Endothelial cell of umbilical vein (primary cell): ENCODE measurements at regions not wholly inside any gene's neighbourhood (a gene's known extent, or its start where the extent isn't known, plus 50 kb on each side); places are given as distances from the start of the nearest gene placed in this dataset.

Experiments used
- BruUV-seq: library from RNA; stranded (reverse); fragments of 400-500 nt; replicated peaks from 2 replicates; lab custom pipeline; 2021; lab: Mats Ljungman, UMichigan
- CTCF ChIA-PET: fragments of 300-600, 350-600 bp; sonication (Branson Sonifier 250); formaldehyde crosslinking; loops from one replicate; lab custom pipeline; 2021; ENCODE audit warnings: antibody characterized with exemption, inconsistent platforms; lab: Charles Lee
- POLR2A ChIA-PET: fragments of 300-600, 350-600 bp; sonication (Branson Sonifier 250); formaldehyde crosslinking; loops from one replicate; lab custom pipeline; 2021; ENCODE audit warnings: antibody characterized with exemption, inconsistent platforms; lab: Charles Lee
- DNase-seq: peaks from one replicate; pipeline ENCODE4 v3.0.0-alpha.2; 2011; ENCODE audit warnings: low read depth, low spot score
- FAIRE-seq: peaks from 2 replicates; lab custom pipeline; 2011; peaks lifted over from hg19 to GRCh38; lab: Jason Lieb, UNC
- H2AFZ ChIP-seq: 2 replicates; pipeline ENCODE4 v1.6.0; 2012; ENCODE audit warnings: low read depth, low read length, control low read depth, inconsistent platforms
- H3K27ac ChIP-seq: 2 replicates; pipeline ENCODE4 v1.5.1; 2011; ENCODE audit warnings: low read depth, mild to moderate bottlenecking, control low read depth, low read length, moderate library complexity; ENCODE audit not compliant: insufficient read depth
- H3K27me3 ChIP-seq, 2 experiments: 2 replicates each; pipeline versions ENCODE4 v1.6.0 to v1.6.1; 2011; ENCODE audit warnings: low read length in 2 of 2, mixed read lengths in 1 of 2; ENCODE audit not compliant: control insufficient read depth in 2 of 2, insufficient read depth in 2 of 2
- H3K36me3 ChIP-seq, 2 experiments: 2 replicates in 1 of 2; 3 replicates in 1 of 2; pipeline ENCODE4 v1.5.1; 2011; ENCODE audit warnings: low read length in 2 of 2, mild to moderate bottlenecking in 1 of 2, moderate library complexity in 1 of 2; ENCODE audit not compliant: control insufficient read depth in 2 of 2, insufficient read depth in 2 of 2; ENCODE audit errors: extremely low read depth in 1 of 2
- H3K4me1 ChIP-seq: 3 replicates; pipeline ENCODE4 v1.5.1; 2011; ENCODE audit warnings: mild to moderate bottlenecking, low read length; ENCODE audit not compliant: control insufficient read depth, insufficient read depth; ENCODE audit errors: extremely low read depth
- H3K4me2 ChIP-seq: 2 replicates; pipeline ENCODE4 v1.6.1; 2011; ENCODE audit warnings: low read length, control low read depth, mixed read lengths; ENCODE audit not compliant: insufficient read depth
- H3K4me3 ChIP-seq, 3 experiments: fragments of 200-600 bp in 1 of 3; sonication (generic), shearing (Covaris generic) in 1 of 3; replicated peaks in 1 of 3; 2 replicates each; pipeline ENCODE4 v1.5.1; 2011 to 2016; ENCODE audit warnings: control low read depth in 3 of 3, low read length in 3 of 3, mild to moderate bottlenecking in 2 of 3, inconsistent platforms in 1 of 3, low read depth in 1 of 3, moderate library complexity in 1 of 3; ENCODE audit not compliant: insufficient read depth in 1 of 3
- H3K79me2 ChIP-seq: 2 replicates; pipeline ENCODE4 v1.6.0; 2012; ENCODE audit warnings: low read length, inconsistent platforms; ENCODE audit not compliant: control insufficient read depth, insufficient read depth
- H3K9ac ChIP-seq: replicated peaks from 2 replicates; pipeline ENCODE3; 2011; ENCODE audit warnings: low read length, control low read depth; ENCODE audit not compliant: insufficient read depth; ENCODE audit errors: extremely low read depth
- H3K9me1 ChIP-seq: replicated peaks from 3 replicates; pipeline ENCODE4 v1.6.0; 2011; ENCODE audit warnings: mild to moderate bottlenecking, low read length; ENCODE audit not compliant: control insufficient read depth, insufficient read depth; ENCODE audit errors: extremely low read depth
- H3K9me3 ChIP-seq: replicated peaks from 2 replicates; pipeline ENCODE4 v1.5.1; 2012; ENCODE audit warnings: low read length, inconsistent platforms; ENCODE audit not compliant: control insufficient read depth, insufficient read depth
- H4K20me1 ChIP-seq: replicated peaks from 2 replicates; pipeline ENCODE3; 2011; ENCODE audit warnings: mild to moderate bottlenecking, low read length; ENCODE audit not compliant: control insufficient read depth, insufficient read depth; ENCODE audit errors: extremely low read depth
- EZH2 ChIP-seq: IDR thresholded peaks from 2 replicates; pipeline ENCODE4 v1.6.1; 2012; ENCODE audit warnings: borderline replicate concordance, low read depth, mild to moderate bottlenecking, moderate library complexity, low read length, inconsistent platforms; ENCODE audit not compliant: severe bottlenecking
- FOS ChIP-seq: IDR thresholded peaks from 2 replicates; pipeline ENCODE4 v1.6.1; 2011; ENCODE audit warnings: mild to moderate bottlenecking, low read length, moderate library complexity, borderline replicate concordance; ENCODE audit not compliant: insufficient read depth
- GATA2 ChIP-seq: IDR thresholded peaks from 2 replicates; pipeline ENCODE4 v1.7.0; 2011; ENCODE audit warnings: low read depth, mild to moderate bottlenecking, moderate library complexity, mixed read lengths, low read length; ENCODE audit not compliant: insufficient read length, insufficient read depth
- JUN ChIP-seq: IDR thresholded peaks from 2 replicates; pipeline ENCODE4 v1.6.1; 2011; ENCODE audit warnings: borderline replicate concordance, low read depth; ENCODE audit not compliant: insufficient read length, insufficient read depth
- MYC ChIP-seq: IDR thresholded peaks from one replicate; pipeline ENCODE4 v1.6.1; 2011; ENCODE audit warnings: mild to moderate bottlenecking, low read depth, low read length
- POLR2A ChIP-seq: IDR thresholded peaks from 2 replicates; pipeline ENCODE4 v1.6.1; 2012; ENCODE audit warnings: low read depth, mild to moderate bottlenecking, control low read depth, low read length
- POLR2AphosphoS5 ChIP-seq: IDR thresholded peaks from 2 replicates; pipeline ENCODE4 v1.6.1; 2012; ENCODE audit warnings: low read depth, mild to moderate bottlenecking, control low read depth, low read length, moderate library complexity; ENCODE audit not compliant: insufficient read depth
- dilution Hi-C: fragments of 300-500 bp; cut with MboI; formaldehyde crosslinking; loops from one replicate; pipeline ENCODE4 v1.15.0; 2019; ENCODE audit warnings: low sequenced_read_pairs; ENCODE audit not compliant: extremely low pct_ligation_motif_present
- intact Hi-C: fragments of 100-400 bp; cut with micrococcal nuclease; formaldehyde crosslinking; loops from one replicate; pipeline ENCODE4 v1.10.0; 2022
- TF ChIP-seq, protein P1 (sequence below), 2 donors: IDR thresholded peaks; 1 replicate in 1 of 2; 2 replicates in 1 of 2; pipeline ENCODE4 v1.5.1; 2011; ENCODE audit warnings: low read length in 2 of 2, mild to moderate bottlenecking in 2 of 2, moderate library complexity in 2 of 2, control low read depth in 1 of 2, inconsistent platforms in 1 of 2, low read depth in 1 of 2; ENCODE audit not compliant: insufficient read depth in 1 of 2; ENCODE audit errors: extremely low read depth in 1 of 2
- TF ChIP-seq, protein P2 (sequence below): IDR thresholded peaks from 2 replicates; pipeline ENCODE4 v1.6.1; 2011; ENCODE audit not compliant: insufficient read depth, insufficient read length

DNA sequence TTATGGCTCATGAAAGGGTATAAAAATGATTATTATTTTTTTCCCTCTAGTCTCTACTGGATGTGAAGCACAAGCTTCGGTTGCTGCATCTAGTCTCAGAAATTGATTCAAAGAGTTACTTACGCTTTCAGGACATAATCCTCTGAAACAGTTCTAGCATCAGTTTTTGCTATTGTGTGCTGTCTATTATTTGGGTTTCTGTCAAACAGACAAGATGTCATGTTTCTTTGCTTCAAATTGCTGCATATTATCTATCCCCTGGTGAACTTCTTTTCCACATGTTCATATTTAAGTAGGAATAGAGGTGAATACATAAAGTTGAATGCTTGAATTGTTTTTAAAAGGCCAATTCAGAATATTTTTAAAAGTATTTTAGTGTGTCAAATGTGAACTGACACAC, 161.6 kb upstream of the GBE1 start:
- H3K79me2 ChIP-seq, result no peaks in the 10 kb centered on the region
- H4K20me1 ChIP-seq, result no peaks in the 10 kb centered on the region
- ChIA-PET POLR2A (no interaction called here), CTCF (interaction anchor here (2.8 kb wide), 1 partner anchor 13 kb away, joined by 12 read pairs; no protein-coding TSS in a partner anchor)
- DNase-seq (no peak), FAIRE-seq (no peak)
- TF ChIP-seq POLR2AphosphoS5 (no peak), POLR2A (no peak), JUN (no peak), MYC (no peak), FOS (no peak), EZH2 (no peak), GATA2 (no peak)
- TF ChIP-seq, protein P1, sequence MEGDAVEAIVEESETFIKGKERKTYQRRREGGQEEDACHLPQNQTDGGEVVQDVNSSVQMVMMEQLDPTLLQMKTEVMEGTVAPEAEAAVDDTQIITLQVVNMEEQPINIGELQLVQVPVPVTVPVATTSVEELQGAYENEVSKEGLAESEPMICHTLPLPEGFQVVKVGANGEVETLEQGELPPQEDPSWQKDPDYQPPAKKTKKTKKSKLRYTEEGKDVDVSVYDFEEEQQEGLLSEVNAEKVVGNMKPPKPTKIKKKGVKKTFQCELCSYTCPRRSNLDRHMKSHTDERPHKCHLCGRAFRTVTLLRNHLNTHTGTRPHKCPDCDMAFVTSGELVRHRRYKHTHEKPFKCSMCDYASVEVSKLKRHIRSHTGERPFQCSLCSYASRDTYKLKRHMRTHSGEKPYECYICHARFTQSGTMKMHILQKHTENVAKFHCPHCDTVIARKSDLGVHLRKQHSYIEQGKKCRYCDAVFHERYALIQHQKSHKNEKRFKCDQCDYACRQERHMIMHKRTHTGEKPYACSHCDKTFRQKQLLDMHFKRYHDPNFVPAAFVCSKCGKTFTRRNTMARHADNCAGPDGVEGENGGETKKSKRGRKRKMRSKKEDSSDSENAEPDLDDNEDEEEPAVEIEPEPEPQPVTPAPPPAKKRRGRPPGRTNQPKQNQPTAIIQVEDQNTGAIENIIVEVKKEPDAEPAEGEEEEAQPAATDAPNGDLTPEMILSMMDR (IDR thresholded peaks at IDR 0.05; ENCODE audit: extremely low read depth in 1 of 2, insufficient read depth in 1 of 2, low read depth in 1 of 2, low read length in 2 of 2), result no peak
- TF ChIP-seq, protein P2, sequence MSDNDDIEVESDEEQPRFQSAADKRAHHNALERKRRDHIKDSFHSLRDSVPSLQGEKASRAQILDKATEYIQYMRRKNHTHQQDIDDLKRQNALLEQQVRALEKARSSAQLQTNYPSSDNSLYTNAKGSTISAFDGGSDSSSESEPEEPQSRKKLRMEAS, result no peak
- no TSS peak for BruUV-seq
- H2AFZ ChIP-seq, result no peak overlapping the region
- no peaks in the 10 kb centered on the region for H3K4me1 ChIP-seq
- H3K9me3 ChIP-seq, result no peaks in the 10 kb centered on the region
- no peaks in the 10 kb centered on the region for H3K9me1 ChIP-seq
- intact Hi-C loops (no loop called here), dilution Hi-C loops (no loop called here)
- H3K36me3 ChIP-seq, result no peaks in the 10 kb centered on the region
- no peak overlapping the region for H3K4me3 ChIP-seq
- peaks cover 1 to 2% of the 10 kb centered on the region in 2 experiments for H3K27me3 ChIP-seq
- H3K9ac ChIP-seq, result no peak overlapping the region
- no peak overlapping the region for H3K4me2 ChIP-seq
- H3K27ac ChIP-seq, result no peak overlapping the region
